HCT116 (cell line): ENCODE measurements at regions not wholly inside any gene's neighbourhood (a gene's known extent, or its start where the extent isn't known, plus 50 kb on each side); places are given as distances from the start of the nearest gene placed in this dataset.

Experiments used
- ATAC-seq: fragments of 200-7000 bp; cut with Tn5 transposase; 2 replicates; pipeline ENCODE4 v1.9.1; 2020; ENCODE audit warnings: mild to moderate bottlenecking, moderate library complexity
- BruUV-seq: library from RNA; stranded (reverse); fragments of 400-500 nt; replicated peaks from 2 replicates; lab custom pipeline; 2021; lab: Mats Ljungman, UMichigan
- CTCF ChIA-PET: fragments of 300-600 bp; sonication (Branson Sonifier 250); formaldehyde crosslinking; loops from one replicate; lab custom pipeline; 2021; ENCODE audit warnings: antibody characterized with exemption; lab: Charles Lee
- POLR2A ChIA-PET: fragments of 300-600, 350-600 bp; sonication (Branson Sonifier 250); formaldehyde crosslinking; loops from one replicate; lab custom pipeline; 2021; ENCODE audit warnings: antibody characterized with exemption; lab: Charles Lee
- RAD21 ChIA-PET, 2 experiments: fragments of 300-600 bp; sonication (Branson Sonifier 250); formaldehyde crosslinking; loops; one replicate each; lab custom pipeline; 2023; ENCODE audit warnings: low total read pairs in 2 of 2; ENCODE audit not compliant: uncharacterized antibody in 2 of 2, unreplicated experiment in 2 of 2, low non-redundant PET in 1 of 2; lab: Charles Lee
- DNase-seq: peaks from one replicate; pipeline ENCODE4 v3.0.0-alpha.2; 2010; ENCODE audit warnings: low read depth, low spot score
- H2AFZ ChIP-seq: fragments of 200-600 bp; shearing (Covaris generic), sonication (generic); 2 replicates; pipeline ENCODE4 v1.6.1; 2017; ENCODE audit warnings: low read depth, mixed run types, mixed read lengths, antibody characterized with exemption, low read length; ENCODE audit not compliant: poor library complexity, severe bottlenecking
- H3K27ac ChIP-seq: 2 replicates; pipeline ENCODE4 v1.5.1; 2012; ENCODE audit warnings: low read depth, low read length
- H3K27me3 ChIP-seq: fragments of 200-600 bp; sonication (generic); 2 replicates; pipeline ENCODE4 v1.6.1; 2016; ENCODE audit warnings: mixed run types, low read length, mixed read lengths; ENCODE audit not compliant: insufficient read depth
- H3K36me3 ChIP-seq, 2 experiments: fragments of 200-500 bp in 1 of 2; fragments of 200-600 bp in 1 of 2; sonication (Bioruptor generic) in 1 of 2; sonication (generic) in 1 of 2; 2 replicates each; pipeline versions ENCODE4 v1.5.1 to v1.6.1; 2014 to 2016; ENCODE audit warnings: low read length in 2 of 2, inconsistent platforms in 1 of 2, mixed read lengths in 1 of 2, mixed run types in 1 of 2; ENCODE audit not compliant: insufficient read depth in 2 of 2, control insufficient read depth in 1 of 2
- H3K4me1 ChIP-seq, 2 experiments: fragments of 200-600 bp in 1 of 2; sonication (generic) in 1 of 2; 2 replicates each; pipeline versions ENCODE4 v1.5.1 to v1.6.1; 2012 to 2017; ENCODE audit warnings: low read length in 2 of 2, inconsistent platforms in 1 of 2, mild to moderate bottlenecking in 1 of 2, mixed read lengths in 1 of 2, mixed run types in 1 of 2, moderate library complexity in 1 of 2; ENCODE audit not compliant: insufficient read depth in 2 of 2, control insufficient read depth in 1 of 2
- H3K4me2 ChIP-seq: fragments of 200-600 bp; sonication (generic); 2 replicates; pipeline ENCODE4 v1.6.1; 2017; ENCODE audit warnings: mixed run types, low read length, mixed read lengths
- H3K4me3 ChIP-seq, 2 experiments: fragments of 200-600 bp in 1 of 2; sonication (generic) in 1 of 2; replicated peaks in 1 of 2; 2 replicates each; pipeline ENCODE4 v1.5.1; 2011 to 2016; ENCODE audit warnings: low read length in 2 of 2, control low read depth in 1 of 2, low read depth in 1 of 2, mild to moderate bottlenecking in 1 of 2, mixed read lengths in 1 of 2, mixed run types in 1 of 2
- H3K79me2 ChIP-seq: fragments of 200-600 bp; sonication (generic); 2 replicates; pipeline ENCODE4 v1.6.1; 2017; ENCODE audit warnings: mild to moderate bottlenecking, mixed run types, low read length, moderate library complexity, mixed read lengths; ENCODE audit not compliant: insufficient read depth
- H3K9ac ChIP-seq: fragments of 200-600 bp; sonication (generic); 2 replicates; pipeline ENCODE4 v1.6.1; 2016; ENCODE audit warnings: low read length, mixed read lengths
- H3K9me2 ChIP-seq: fragments of 200-600 bp; sonication (generic), shearing (Covaris generic); 2 replicates; pipeline ENCODE4 v1.6.1; 2017; ENCODE audit warnings: mixed run types, mild to moderate bottlenecking, moderate library complexity; ENCODE audit not compliant: insufficient read depth
- H3K9me3 ChIP-seq, 2 experiments: fragments of 200-500 bp in 1 of 2; fragments of 200-600 bp in 1 of 2; sonication (Bioruptor generic) in 1 of 2; sonication (generic) in 1 of 2; 2 replicates each; pipeline ENCODE4 v1.6.1; 2014 to 2017; ENCODE audit warnings: low read length in 2 of 2, mixed read lengths in 2 of 2, inconsistent platforms in 1 of 2, low read depth in 1 of 2, mild to moderate bottlenecking in 1 of 2, mixed run types in 1 of 2, moderate library complexity in 1 of 2; ENCODE audit not compliant: control insufficient read depth in 1 of 2, insufficient read depth in 1 of 2
- H4K20me1 ChIP-seq: fragments of 200-600 bp; sonication (generic), shearing (Covaris generic); 2 replicates; pipeline ENCODE4 v1.6.1; 2017; ENCODE audit warnings: mixed run types, mild to moderate bottlenecking, moderate library complexity; ENCODE audit not compliant: insufficient read depth
- ATF3 ChIP-seq: IDR thresholded peaks from 2 replicates; pipeline ENCODE4 v1.6.1; 2012
- CBX3 ChIP-seq: IDR thresholded peaks from 2 replicates; pipeline ENCODE4 v1.6.1; 2012; ENCODE audit warnings: low read depth
- EGR1 ChIP-seq: IDR thresholded peaks from 2 replicates; pipeline ENCODE4 v1.6.1; 2012; ENCODE audit warnings: low read depth
- ELF1 ChIP-seq: IDR thresholded peaks from 2 replicates; pipeline ENCODE4 v1.6.1; 2012; ENCODE audit warnings: low read depth, borderline replicate concordance
- EZH2 ChIP-seq: fragments of 200-600 bp; sonication (generic); IDR thresholded peaks from 2 replicates; pipeline ENCODE4 v1.6.1; 2017; ENCODE audit warnings: antibody characterized with exemption, mixed run types
- EZH2phosphoT487 ChIP-seq: fragments of 200-600 bp; IDR thresholded peaks from 2 replicates; pipeline ENCODE4 v1.6.1; 2018; ENCODE audit warnings: antibody characterized with exemption, borderline replicate concordance
- POLR2A ChIP-seq: IDR thresholded peaks from 2 replicates; pipeline ENCODE4 v1.7.0; 2011; ENCODE audit warnings: borderline replicate concordance; ENCODE audit not compliant: insufficient read depth, insufficient read length; ENCODE audit errors: extremely low read depth
- POLR2AphosphoS5 ChIP-seq: IDR thresholded peaks from 2 replicates; pipeline ENCODE4 v1.6.1; 2011; ENCODE audit warnings: mild to moderate bottlenecking, low read depth, low read length, moderate library complexity
- REST ChIP-seq: IDR thresholded peaks from 2 replicates; pipeline ENCODE4 v1.6.1; 2012; ENCODE audit warnings: low read depth
- SP1 ChIP-seq: IDR thresholded peaks from 2 replicates; pipeline ENCODE4 v1.6.1; 2012; ENCODE audit warnings: low read depth
- TCF7L2 ChIP-seq: IDR thresholded peaks from 2 replicates; pipeline ENCODE4 v1.7.0; 2011; ENCODE audit warnings: borderline replicate concordance, inconsistent platforms; ENCODE audit not compliant: insufficient read depth, insufficient read length; ENCODE audit errors: extremely low read depth
- YY1 ChIP-seq: IDR thresholded peaks from 2 replicates; pipeline ENCODE4 v1.6.1; 2011; ENCODE audit warnings: low read length, low read depth, moderate library complexity, mild to moderate bottlenecking; ENCODE audit not compliant: insufficient replicate concordance; ENCODE audit errors: extremely low read depth
- ZFX ChIP-seq: fragments of 450-650 bp; IDR thresholded peaks from 2 replicates; pipeline ENCODE4 v1.6.1; 2017
- ZNF274 ChIP-seq: fragments of 200-500 bp; sonication (Bioruptor generic); IDR thresholded peaks from 2 replicates; pipeline ENCODE4 v1.6.1; 2014; ENCODE audit warnings: mild to moderate bottlenecking, low read depth, low read length, inconsistent platforms
- intact Hi-C: fragments of 100-400 bp; cut with micrococcal nuclease; formaldehyde crosslinking; loops from 2 replicates; pipeline ENCODE4 v1.10.0; 2022

GRCh38 chr1:117295001-117295400 lies 72.2 kb upstream of the MAN1A2 start:
- Histone ChIP-seq H3K9me2 (no peaks in the 10 kb centered on the region), H3K36me3 (no peaks in the 10 kb centered on the region), H3K27ac (no peak overlapping the region), H2AFZ (no peak overlapping the region), H3K9ac (no peak overlapping the region), H3K79me2 (no peaks in the 10 kb centered on the region), H3K4me2 (no peak overlapping the region), H4K20me1 (no peaks in the 10 kb centered on the region), H3K9me3 (no peaks in the 10 kb centered on the region), H3K27me3 (no peaks in the 10 kb centered on the region), H3K4me1 (no peaks in the 10 kb centered on the region), H3K4me3 (no peak overlapping the region)
- POLR2A ChIA-PET = no interaction called here
- intact Hi-C loops = no loop called here
- DNase-seq = no peak
- CTCF ChIA-PET = no interaction called here
- RAD21 ChIA-PET = no interaction called here
- TF ChIP-seq EGR1 = no peak
- TF ChIP-seq REST = no peak
- BruUV-seq = no TSS peak
- ATAC-seq = no peak

- H3K4me3 ChIP-seq = no peak overlapping the region
- H3K4me2 ChIP-seq = no peak overlapping the region
- ChIA-PET POLR2A (no interaction called here), CTCF (interaction anchor here (1.1 kb wide), 1 partner anchor 162 kb away, joined by 4 read pairs; no protein-coding TSS in a partner anchor), RAD21 (no interaction called here)
- no peak overlapping the region for H2AFZ ChIP-seq
- H4K20me1 ChIP-seq = no peaks in the 10 kb centered on the region
- DNase-seq (no peak), ATAC-seq (no peak)
- intact Hi-C loops = no loop called here
- TF ChIP-seq EZH2 = no peak
- TF ChIP-seq POLR2AphosphoS5 = no peak
- no peak for TF ChIP-seq TCF7L2
- no peak for TF ChIP-seq YY1
- no peak for TF ChIP-seq ELF1
- TF ChIP-seq CBX3 = no peak
- no peak for TF ChIP-seq ZFX
- no peak for TF ChIP-seq SP1
- no peak for TF ChIP-seq EZH2phosphoT487
- no peak for TF ChIP-seq POLR2A
- no peak for TF ChIP-seq ATF3
- no peak for TF ChIP-seq ZNF274
- no peak for TF ChIP-seq REST
- H3K9me2 ChIP-seq = no peaks in the 10 kb centered on the region
- no peaks in the 10 kb centered on the region for H3K9me3 ChIP-seq
- H3K36me3 ChIP-seq = no peaks in the 10 kb centered on the region
- no peak overlapping the region for H3K9ac ChIP-seq
- no TSS peak for BruUV-seq
- H3K27me3 ChIP-seq = no peaks in the 10 kb centered on the region
- no peaks in the 10 kb centered on the region for H3K79me2 ChIP-seq
- H3K4me1 ChIP-seq = no peaks in the 10 kb centered on the region
- no peak overlapping the region for H3K27ac ChIP-seq
Observed at GRCh38 chr1:117290890-117291289, 76.4 kb upstream of the MAN1A2 start.
